GM12874 (cell line): ENCODE measurements at regions not wholly inside any gene's neighbourhood (a gene's known extent, or its start where the extent isn't known, plus 50 kb on each side); places are given as distances from the start of the nearest gene placed in this dataset.

ENCODE experiments used
- CTCF ChIP-seq: IDR thresholded peaks from 2 replicates; pipeline ENCODE4 v1.5.1; 2011; ENCODE audit warnings: low read depth, mild to moderate bottlenecking, control low read depth, low read length, moderate library complexity; ENCODE audit not compliant: insufficient read depth

GRCh38 chr9:135305546-135306180, 173.9 kb upstream of the PPP1R26 start:
- no peak for TF ChIP-seq CTCF

GRCh38 chr9:135306699-135307098, 172.9 kb upstream of the PPP1R26 start:
- TF ChIP-seq CTCF, result no peak

- no peak for TF ChIP-seq CTCF
These were observed 172.3 kb upstream of the PPP1R26 start for GRCh38 chr9:135307300-135307699.

DNA sequence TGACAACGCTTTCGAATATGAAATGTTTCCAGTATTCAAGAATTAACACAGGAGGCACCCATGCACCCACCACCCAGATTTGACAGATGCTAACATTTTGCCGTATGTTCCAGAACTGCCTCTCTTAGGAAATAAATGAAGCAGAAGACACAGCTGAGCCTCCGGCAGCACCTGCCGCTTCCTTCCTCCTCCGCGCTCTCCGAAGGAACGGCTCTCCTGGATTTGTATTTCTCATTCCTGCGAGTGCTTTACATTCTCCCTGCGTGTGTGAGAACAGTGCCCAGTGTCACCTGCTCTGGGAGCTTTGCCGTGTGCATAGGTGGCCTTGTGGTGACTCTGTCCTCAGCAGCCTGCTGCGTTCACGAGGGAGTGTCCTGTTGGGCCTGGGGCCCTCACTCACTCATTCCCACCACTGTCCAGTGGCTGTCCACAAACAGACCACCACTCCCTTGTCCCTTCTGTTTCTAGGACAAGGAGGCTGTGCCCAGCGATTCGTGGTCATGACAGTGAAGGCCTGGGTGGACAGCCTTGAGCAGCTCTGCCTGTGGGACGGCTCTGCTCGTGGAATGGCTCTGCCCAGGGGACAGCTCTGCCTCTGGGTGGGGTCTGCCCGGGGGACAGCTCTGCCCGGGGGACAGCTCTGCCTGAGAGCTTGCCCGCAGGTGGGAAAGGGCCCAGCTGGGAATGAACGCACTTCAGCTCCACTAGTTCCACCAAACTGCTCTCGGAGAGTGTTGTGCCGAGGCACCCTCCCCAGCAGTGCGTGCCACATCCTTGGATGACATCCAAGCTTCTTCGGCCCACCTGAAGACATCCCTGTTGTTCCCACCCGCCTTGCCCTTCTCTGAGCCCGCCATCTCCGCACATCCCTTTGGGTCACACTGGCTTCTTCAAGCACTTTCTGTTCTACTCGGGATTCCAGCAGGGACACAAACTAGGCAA, 170.5 kb upstream of the PPP1R26 start:
- no peak for TF ChIP-seq CTCF

GRCh38 chr9:135309763-135310125, 169.8 kb upstream of the PPP1R26 start:
- TF ChIP-seq CTCF, result no peak

- no peak for TF ChIP-seq CTCF
These were observed 169.4 kb upstream of the PPP1R26 start for GRCh38 chr9:135310134-135310533.

GRCh38 chr9:135315572-135315971, 164.0 kb upstream of the PPP1R26 start:
- no peak for TF ChIP-seq CTCF
